Activated effector memory CD4-positive, alpha-beta T cell treated with Interleukin-2 at 50 U/mL for 16 hours (primary cell): ENCODE measurements at regions not wholly inside any gene's neighbourhood (a gene's known extent, or its start where the extent isn't known, plus 50 kb on each side); places are given as distances from the start of the nearest gene placed in this dataset.

Experiments used
- DNase-seq: peaks from one replicate; pipeline ENCODE4 v3.0.0-alpha.2; 2020

DNA sequence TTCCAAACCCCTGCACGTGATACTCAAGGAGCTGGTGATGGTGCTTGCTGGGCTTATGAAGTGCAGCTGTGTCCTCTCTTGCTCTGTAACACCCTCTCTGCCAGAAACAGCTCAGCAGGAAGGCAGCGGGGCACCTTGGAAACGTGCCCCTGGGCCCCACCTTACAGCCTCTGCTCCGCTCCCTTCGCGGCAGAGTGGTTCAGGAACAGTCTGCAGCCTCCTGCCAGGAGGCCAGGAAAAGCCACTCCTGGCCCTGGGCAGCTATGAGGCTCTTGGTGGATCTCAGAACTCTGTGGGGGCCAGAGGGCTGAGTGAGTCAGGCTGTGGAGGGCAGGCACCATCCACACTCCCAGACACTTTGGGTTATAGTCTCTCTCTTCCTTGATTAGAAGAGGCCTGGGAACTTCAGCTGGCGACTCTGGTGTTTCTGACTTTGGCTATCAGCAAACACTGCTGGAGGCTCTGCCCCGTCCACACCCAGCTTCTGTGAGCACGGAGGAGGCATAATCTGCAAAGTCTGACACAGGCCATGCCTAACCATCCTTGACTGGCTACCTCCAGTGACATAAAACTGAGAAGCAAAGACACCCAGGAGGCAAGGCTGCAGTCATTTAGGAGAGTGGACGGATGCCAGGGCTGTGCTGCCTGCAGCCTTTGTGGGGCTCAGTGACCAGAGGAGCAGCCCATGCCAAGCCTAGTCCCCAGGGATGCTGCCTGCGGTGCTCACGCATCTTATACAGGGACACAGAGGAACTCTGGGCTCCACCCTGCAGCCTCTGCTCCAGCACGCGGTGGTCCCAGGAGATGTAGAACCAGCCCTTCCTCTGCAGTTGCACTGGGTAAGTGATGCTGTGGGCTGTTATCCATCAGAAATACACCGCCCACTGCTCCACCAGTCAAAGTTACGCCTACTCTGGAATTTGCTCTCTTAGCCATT, 65.3 kb downstream of the METRNL start:
- no peak for DNase-seq

DNA sequence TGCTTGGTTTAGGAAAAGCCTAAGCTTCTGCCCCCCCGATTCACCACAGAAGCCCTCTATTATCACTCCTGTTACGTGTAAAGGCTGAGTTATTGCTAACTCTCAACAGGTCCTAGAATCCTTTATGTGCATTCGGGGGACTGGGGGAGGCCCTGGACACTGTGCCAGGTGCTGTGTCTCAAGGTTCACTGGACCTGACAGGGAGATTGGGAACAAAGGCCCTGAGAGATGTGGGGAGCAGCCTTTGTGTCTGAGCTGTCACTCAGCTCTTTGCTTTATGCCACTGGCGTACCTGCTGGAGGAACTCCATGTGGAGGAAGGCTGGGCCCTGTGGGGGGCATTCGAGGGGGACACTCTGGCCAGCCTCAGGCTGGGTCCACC, 65.9 kb downstream of the METRNL start:
- DNase-seq: no peak

- DNase-seq: no peak
Measured at GRCh38 chr17:83145831-83146230, 66.4 kb downstream of the METRNL start.

- DNase-seq: no peak
Measured at GRCh38 chr17:83146347-83146746, 66.9 kb downstream of the METRNL start.

DNA sequence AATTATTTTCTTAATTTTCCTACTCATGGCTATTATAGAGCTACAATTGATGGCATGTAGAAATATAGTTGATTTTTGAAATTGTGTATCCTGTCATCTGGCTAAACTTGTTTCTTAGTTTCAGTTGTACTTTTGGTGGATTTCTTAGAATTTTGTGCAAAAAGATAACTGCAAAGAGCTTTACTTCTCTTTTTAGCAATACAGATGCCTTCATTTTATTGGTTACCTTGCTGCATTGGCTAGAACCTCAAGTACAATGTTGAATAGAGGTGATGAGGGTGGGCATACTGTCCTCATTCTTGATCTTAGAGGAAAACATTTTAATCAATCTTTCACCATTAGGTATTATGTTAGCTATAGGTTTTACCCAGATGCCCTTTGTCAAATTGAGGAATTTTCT, 67.9 kb downstream of the METRNL start:
- no peak for DNase-seq

DNA sequence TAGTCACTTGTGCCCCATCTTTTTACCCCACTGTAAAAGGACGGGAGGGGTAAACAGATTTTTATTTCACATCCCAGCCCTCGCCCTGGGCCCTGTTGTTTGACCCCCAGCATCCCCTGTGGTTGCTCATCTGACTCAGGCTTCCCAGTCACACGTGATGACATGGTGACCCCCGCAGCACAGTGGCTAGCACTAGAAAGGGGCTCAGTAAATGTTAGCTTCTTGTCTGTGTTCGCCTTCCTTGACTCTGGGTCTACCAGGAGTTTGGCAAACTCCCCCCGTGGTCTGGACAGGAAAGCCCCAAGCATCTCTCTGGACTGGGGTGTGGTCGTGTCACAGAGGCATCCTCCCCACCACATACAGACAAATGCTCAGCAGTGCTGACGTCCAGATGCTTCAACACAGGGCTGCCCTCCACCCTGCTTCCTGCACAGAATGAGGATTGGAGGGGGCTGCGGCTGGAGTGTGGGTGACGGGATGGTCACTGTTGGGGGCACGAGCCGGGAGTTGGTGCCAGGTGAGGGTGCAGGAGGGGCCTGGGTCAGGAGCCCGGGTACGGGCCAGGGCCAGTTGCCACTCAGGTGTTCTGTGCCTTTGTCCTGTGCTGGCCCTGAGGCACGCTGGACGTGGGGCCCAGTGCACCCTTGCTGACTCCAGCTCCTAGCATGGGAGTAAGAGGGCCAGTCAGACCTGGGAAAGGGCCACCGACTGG, 69.1 kb downstream of the METRNL start:
- DNase-seq: no peak

- no peak for DNase-seq
Measured at GRCh38 chr17:83149029-83149725, 69.8 kb downstream of the METRNL start.

GRCh38 chr17:83149761-83150251, 70.4 kb downstream of the METRNL start:
- DNase-seq: no peak

- no peak for DNase-seq
Measured at GRCh38 chr17:83150369-83151055, 71.1 kb downstream of the METRNL start.

DNA sequence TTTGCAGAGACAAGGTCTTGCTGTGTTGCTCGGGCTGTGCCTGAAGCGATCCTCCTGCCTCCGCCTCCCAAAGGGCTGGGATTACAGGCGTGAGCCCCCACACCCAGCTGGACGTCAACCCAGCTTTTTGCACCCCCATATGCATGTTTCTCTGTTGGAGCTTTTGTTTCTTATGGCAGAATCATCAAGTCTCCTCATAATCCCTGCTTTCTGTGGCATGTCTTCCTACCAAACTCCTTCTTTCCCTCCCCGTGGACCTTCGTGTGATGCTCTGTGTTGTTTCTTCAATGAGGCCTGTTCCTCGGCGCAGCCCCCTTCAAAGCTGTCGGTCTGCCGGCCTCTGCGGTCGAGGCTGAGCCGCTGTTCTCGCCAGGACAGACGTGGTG, 71.6 kb downstream of the METRNL start:
- DNase-seq: no peak

GRCh38 chr17:83151442-83152226, 72.2 kb downstream of the METRNL start:
- no peak for DNase-seq

- no peak for DNase-seq
Measured at GRCh38 chr17:83152227-83152744, 72.9 kb downstream of the METRNL start.

GRCh38 chr17:83152745-83153611, 73.6 kb downstream of the METRNL start:
- DNase-seq: no peak

- no peak for DNase-seq
Measured at GRCh38 chr17:83153681-83154310, 74.4 kb downstream of the METRNL start.

DNA sequence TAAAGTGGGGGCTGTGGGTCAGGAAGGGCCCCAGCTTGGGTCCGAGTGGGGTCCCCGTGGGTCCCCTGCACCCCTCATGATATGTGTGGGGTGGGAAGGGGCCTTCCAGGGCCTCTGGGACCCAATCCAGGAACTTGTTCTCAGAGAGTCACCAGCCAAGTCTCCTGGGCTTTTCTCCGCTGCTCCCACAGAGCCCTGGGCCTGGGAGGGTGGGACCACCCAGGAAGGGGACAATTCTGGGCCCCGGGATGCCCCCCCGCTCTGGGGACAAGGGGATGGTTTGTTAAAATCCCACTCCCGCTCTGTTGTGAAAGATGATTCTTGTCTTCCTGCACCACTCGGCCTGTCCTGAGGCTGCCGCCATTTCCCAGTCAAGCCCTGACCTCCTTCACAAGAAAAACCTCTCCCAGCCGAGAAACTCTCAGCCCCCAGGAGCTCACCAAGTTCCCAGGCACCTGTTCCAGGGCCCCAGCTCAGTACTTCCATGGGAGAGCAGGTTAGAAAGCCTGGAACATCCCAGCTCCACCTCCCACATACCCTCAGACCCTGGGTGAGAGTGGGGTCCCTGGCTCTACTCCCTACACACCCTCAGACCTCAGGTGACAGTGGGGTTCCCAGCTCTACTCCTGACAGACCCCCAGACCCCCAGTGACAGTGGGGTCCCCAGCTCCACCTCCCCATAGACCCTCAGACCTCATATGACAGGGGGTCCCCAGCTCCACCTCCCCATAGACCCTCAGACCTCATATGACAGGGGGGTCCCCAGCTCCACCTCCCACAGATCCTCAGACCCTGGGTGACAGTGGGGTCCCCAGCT, 75.1 kb downstream of the METRNL start:
- DNase-seq: no peak

- DNase-seq: no peak
Measured at GRCh38 chr17:83155128-83156121, 76.0 kb downstream of the METRNL start.

- DNase-seq: no peak
Measured at GRCh38 chr17:83156408-83156807, 77.0 kb downstream of the METRNL start.
